GM06990 (cell line): ENCODE measurements at regions not wholly inside any gene's neighbourhood (a gene's known extent, or its start where the extent isn't known, plus 50 kb on each side); places are given as distances from the start of the nearest gene placed in this dataset.

Experiments
- DNase-seq: peaks from one replicate; pipeline ENCODE4 v3.0.0-alpha.2; 2011; ENCODE audit not compliant: insufficient read length; ENCODE audit errors: extremely low read depth
- H3K27me3 ChIP-seq: replicated peaks from 2 replicates; pipeline ENCODE4 v1.6.0; 2011; ENCODE audit warnings: low read length; ENCODE audit not compliant: control insufficient read depth, insufficient read depth
- H3K36me3 ChIP-seq: 2 replicates; pipeline ENCODE4 v1.5.1; 2011; ENCODE audit warnings: low read length; ENCODE audit not compliant: control insufficient read depth, insufficient read depth
- H3K4me3 ChIP-seq: replicated peaks from 2 replicates; pipeline ENCODE4 v1.5.1; 2011; ENCODE audit warnings: low read depth, mild to moderate bottlenecking, control low read depth, low read length
- CTCF ChIP-seq: IDR thresholded peaks from 2 replicates; pipeline ENCODE4 v1.5.1; 2011; ENCODE audit warnings: low read length, control low read depth, mild to moderate bottlenecking, inconsistent platforms; ENCODE audit not compliant: insufficient read depth, poor library complexity, severe bottlenecking

- H3K4me3 ChIP-seq: no peak overlapping the region
- DNase-seq: no peak
- no peaks in the 10 kb centered on the region; the same call in 1 of the 2 replicates for H3K27me3 ChIP-seq
- no peak for TF ChIP-seq CTCF
- no peaks in the 10 kb centered on the region for H3K36me3 ChIP-seq
Measured at GRCh38 chr16:47849736-47850135, 306.1 kb downstream of the ABCC12 start.

GRCh38 chr16:47848421-47849109 is 307.2 kb downstream of the ABCC12 start:
- no peaks in the 10 kb centered on the region for H3K27me3 ChIP-seq
- no peak for DNase-seq
- H3K36me3 ChIP-seq: no peaks in the 10 kb centered on the region
- no peak for TF ChIP-seq CTCF
- H3K4me3 ChIP-seq: no peak overlapping the region

- no peak for DNase-seq
- Histone ChIP-seq H3K27me3 (no peaks in the 10 kb centered on the region), H3K36me3 (no peaks in the 10 kb centered on the region), H3K4me3 (no peak overlapping the region)
- TF ChIP-seq CTCF: no peak
Measured at GRCh38 chr16:47847220-47847970, 308.4 kb downstream of the ABCC12 start.

GRCh38 chr16:47834485-47835024 is 321.2 kb downstream of the ABCC12 start:
- no peak overlapping the region for H3K4me3 ChIP-seq

GRCh38 chr16:47833771-47834170 is 322.0 kb downstream of the ABCC12 start:
- H3K36me3 ChIP-seq: no peaks in the 10 kb centered on the region
- H3K27me3 ChIP-seq: no peaks in the 10 kb centered on the region
- H3K4me3 ChIP-seq: no peak overlapping the region
- TF ChIP-seq CTCF: no peak
- DNase-seq: no peak

More at GRCh38 chr16:47834485-47835024, 321.2 kb downstream of the ABCC12 start:
- TF ChIP-seq CTCF: no peak
- H3K27me3 ChIP-seq: no peaks in the 10 kb centered on the region
- H3K36me3 ChIP-seq: no peaks in the 10 kb centered on the region
- DNase-seq: no peak
